ENCODE measurements at regions not wholly inside any gene's neighbourhood (a gene's known extent, or its start where the extent isn't known, plus 50 kb on each side); places are given as distances from the start of the nearest gene placed in this dataset.

DNA sequence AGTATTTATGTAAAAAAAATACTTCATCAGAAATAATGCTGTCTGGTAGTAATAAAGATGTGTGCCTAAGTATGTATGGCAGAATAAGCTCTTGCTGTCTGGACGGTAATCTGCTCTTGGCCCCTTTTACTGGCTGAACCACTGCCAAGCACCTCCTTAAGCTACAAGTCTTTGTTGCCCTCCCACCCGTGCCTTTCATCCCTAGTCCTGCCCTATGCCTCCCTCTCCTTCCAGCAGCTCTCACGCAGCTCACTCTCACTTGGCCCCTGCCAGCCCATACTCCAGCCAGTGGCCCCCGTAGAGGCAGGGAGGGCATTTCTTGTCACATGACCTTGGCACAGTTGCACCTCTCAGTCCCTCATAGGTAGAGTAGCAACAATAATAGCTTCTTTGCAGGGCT lies 54.5 kb upstream of the NPAS2 start:
- no peak for TF ChIP-seq CTCF (IDR thresholded peaks at IDR 0.05; ENCODE audit: low read depth, low read length, missing control alignments)
- no peaks in the 10 kb centered on the region for H3K27me3 ChIP-seq (replicated peaks)
- in situ Hi-C loops (cut with HindIII; ENCODE audit: low pct_ligation_motif_present, low sequenced_read_pairs) = no loop called here
- DNase-seq = no peak
- H3K27ac ChIP-seq = no peak overlapping the region
- no peak overlapping the region for H3K4me3 ChIP-seq (ENCODE audit: low read depth, low read length)
- no peaks in the 10 kb centered on the region for H3K36me3 ChIP-seq (replicated peaks)

DNA sequence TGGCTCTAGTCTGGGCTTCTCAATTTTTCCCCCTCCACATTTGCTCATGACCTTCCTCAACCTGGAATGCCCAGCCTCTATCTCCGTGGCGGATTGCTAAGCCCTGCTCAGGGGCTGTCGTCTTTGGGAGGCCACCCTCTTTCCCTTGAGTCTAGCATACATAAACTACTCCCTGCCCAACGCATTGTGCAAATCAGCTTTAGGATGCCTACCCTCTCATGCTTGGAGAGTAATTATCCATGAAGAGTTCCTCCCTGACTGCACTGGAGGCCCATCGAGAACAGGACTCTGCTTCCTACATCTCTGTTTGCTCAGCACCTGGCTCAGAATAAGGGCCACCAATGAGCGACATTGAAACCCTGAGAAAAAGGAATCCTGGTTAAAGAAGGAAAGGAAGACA lies 53.7 kb upstream of the NPAS2 start:
- Histone ChIP-seq H3K27ac (no peak overlapping the region), H3K36me3 (replicated peaks) (no peaks in the 10 kb centered on the region), H3K27me3 (replicated peaks) (no peaks in the 10 kb centered on the region), H3K4me3 (ENCODE audit: low read depth, low read length) (no peak overlapping the region)
- in situ Hi-C loops (cut with HindIII; ENCODE audit: low pct_ligation_motif_present, low sequenced_read_pairs) = no loop called here
- no peak for TF ChIP-seq CTCF (IDR thresholded peaks at IDR 0.05; ENCODE audit: low read depth, low read length, missing control alignments)
- DNase-seq = no peak

GRCh38 chr2:100766806-100767205 lies 53.1 kb upstream of the NPAS2 start:
- no peak for TF ChIP-seq CTCF (IDR thresholded peaks at IDR 0.05; ENCODE audit: low read depth, low read length, missing control alignments)
- no peak overlapping the region for H3K27ac ChIP-seq
- no peak for DNase-seq
- no peaks in the 10 kb centered on the region for H3K27me3 ChIP-seq (replicated peaks)
- H3K36me3 ChIP-seq (replicated peaks) = no peaks in the 10 kb centered on the region
- in situ Hi-C loops (cut with HindIII; ENCODE audit: low pct_ligation_motif_present, low sequenced_read_pairs) = no loop called here
- no peak overlapping the region for H3K4me3 ChIP-seq (ENCODE audit: low read depth, low read length)

- no peaks in the 10 kb centered on the region for H3K27me3 ChIP-seq (replicated peaks)
- no peak overlapping the region for H3K4me3 ChIP-seq (ENCODE audit: low read depth, low read length)
- no peak for DNase-seq
- in situ Hi-C loops (cut with HindIII; ENCODE audit: low pct_ligation_motif_present, low sequenced_read_pairs) = no loop called here
- H3K36me3 ChIP-seq (replicated peaks) = no peaks in the 10 kb centered on the region
- TF ChIP-seq CTCF (IDR thresholded peaks at IDR 0.05; ENCODE audit: low read depth, low read length, missing control alignments) = no peak
- no peak overlapping the region for H3K27ac ChIP-seq
These were observed 52.7 kb upstream of the NPAS2 start for GRCh38 chr2:100767224-100767653.

DNA sequence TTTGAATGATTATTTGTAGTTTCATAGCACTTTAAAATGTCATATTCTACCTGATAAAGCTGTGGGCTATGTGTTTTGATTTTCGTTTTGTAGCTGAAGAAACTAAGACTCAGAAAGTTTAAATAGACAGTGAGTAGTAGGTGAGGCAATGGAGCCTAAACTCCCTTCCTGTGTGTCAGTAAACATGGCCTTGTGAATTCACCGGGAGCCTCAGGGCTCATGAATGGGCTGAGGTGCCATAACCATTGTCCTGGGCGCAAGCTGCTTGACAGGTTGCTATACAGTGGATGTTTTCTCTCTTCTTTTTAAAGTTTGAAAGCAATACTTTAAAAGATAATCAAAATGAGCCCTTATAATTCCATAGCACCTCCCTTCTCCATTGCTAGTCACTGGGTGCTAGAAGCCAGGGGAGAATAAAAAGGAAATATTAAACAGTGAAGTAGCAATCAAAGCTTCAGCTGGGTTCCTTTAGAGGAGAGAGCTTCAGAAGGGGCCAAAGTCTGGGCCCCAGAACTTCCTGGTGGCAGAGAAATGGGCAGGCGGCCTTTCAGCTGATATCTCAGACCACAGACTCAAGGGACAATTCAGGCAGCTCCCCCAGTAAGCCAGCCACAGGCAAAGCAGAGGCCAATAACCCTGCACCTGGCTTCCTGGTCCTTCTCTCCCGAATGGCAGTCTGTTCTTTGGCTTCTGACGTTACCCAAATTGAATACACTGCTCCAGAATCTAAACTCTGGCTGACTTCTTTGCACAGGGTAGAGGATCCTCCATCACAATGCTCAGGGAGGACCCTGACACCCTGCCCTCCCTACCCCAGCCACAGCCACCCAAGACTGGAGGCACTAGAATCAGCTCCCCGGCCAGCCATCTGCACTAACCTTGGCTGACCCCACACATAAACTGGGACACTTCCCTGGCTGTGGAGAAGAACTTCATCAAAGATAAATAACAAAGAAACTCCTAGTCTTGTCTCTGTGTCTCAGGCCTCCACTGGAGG lies 51.8 kb upstream of the NPAS2 start:
- in situ Hi-C loops (cut with HindIII; ENCODE audit: low pct_ligation_motif_present, low sequenced_read_pairs) = no loop called here
- Histone ChIP-seq H3K36me3 (replicated peaks) (no peaks in the 10 kb centered on the region), H3K27me3 (replicated peaks) (no peaks in the 10 kb centered on the region), H3K4me3 (ENCODE audit: low read depth, low read length) (no peak overlapping the region), H3K27ac (no peak overlapping the region)
- TF ChIP-seq CTCF (IDR thresholded peaks at IDR 0.05; ENCODE audit: low read depth, low read length, missing control alignments) = no peak
- DNase-seq = no peak

Measured in brain microvascular endothelial cell (primary cell).